OCI-LY7 (cell line): ENCODE measurements at regions not wholly inside any gene's neighbourhood (a gene's known extent, or its start where the extent isn't known, plus 50 kb on each side); places are given as distances from the start of the nearest gene placed in this dataset.

Source experiments
- CTCF ChIP-seq: fragments of 200-600 bp; sonication (generic); conservative IDR thresholded peaks from 2 replicates; pipeline ENCODE4 v1.5.1; 2014; ENCODE audit warnings: mild to moderate bottlenecking, antibody characterized with exemption, low read length, moderate library complexity, mixed read lengths
- EZH2phosphoT487 ChIP-seq: fragments of 200-600 bp; sonication (generic); IDR thresholded peaks from 2 replicates; pipeline ENCODE4 v1.6.1; 2018; ENCODE audit warnings: low read depth, borderline replicate concordance, mild to moderate bottlenecking, mixed run types, antibody characterized with exemption, low read length, moderate library complexity, mixed read lengths

- no peak for TF ChIP-seq EZH2phosphoT487
- TF ChIP-seq CTCF: no peak
Measured at GRCh38 chr4:180640193-180640592, 1603.0 kb upstream of the TENM3 start.
